ENCODE measurements at regions not wholly inside any gene's neighbourhood (a gene's known extent, or its start where the extent isn't known, plus 50 kb on each side); places are given as distances from the start of the nearest gene placed in this dataset.
"Not testable (repeated sequence)": the region's sequence is repeated elsewhere in the genome, so short reads cannot be mapped to it uniquely, and the experiment has no call there.

DNA sequence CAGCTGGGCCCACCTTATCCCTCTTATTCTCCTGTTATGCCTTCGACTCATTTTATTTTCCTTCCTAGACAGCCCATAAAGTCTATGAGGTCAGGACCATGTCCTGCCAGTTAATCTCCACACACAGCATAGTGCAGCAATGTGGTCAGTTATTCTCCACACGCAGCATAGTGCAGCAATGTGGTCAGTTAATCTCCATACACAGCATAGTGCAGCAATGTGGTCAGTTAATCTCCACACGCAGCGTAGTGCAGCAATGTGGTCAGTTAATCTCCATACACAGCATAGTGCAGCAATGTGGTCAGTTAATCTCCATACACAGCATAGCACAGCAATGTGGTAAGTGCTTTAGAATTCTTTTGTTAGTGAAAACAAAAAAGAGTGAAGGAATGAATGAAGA is 77.8 kb downstream of the TEX36 start:
- Mint-ChIP-seq H3K4me3 (no peak overlapping the region), H3K4me1 (no peaks in the 10 kb centered on the region), H3K27ac (no peak overlapping the region), H3K27me3 (no peaks in the 10 kb centered on the region), H3K9me3 (peaks cover 0 to 3% of the 10 kb centered on the region in 2 donors)
- no peak for DNase-seq
- ATAC-seq = no peak

DNA sequence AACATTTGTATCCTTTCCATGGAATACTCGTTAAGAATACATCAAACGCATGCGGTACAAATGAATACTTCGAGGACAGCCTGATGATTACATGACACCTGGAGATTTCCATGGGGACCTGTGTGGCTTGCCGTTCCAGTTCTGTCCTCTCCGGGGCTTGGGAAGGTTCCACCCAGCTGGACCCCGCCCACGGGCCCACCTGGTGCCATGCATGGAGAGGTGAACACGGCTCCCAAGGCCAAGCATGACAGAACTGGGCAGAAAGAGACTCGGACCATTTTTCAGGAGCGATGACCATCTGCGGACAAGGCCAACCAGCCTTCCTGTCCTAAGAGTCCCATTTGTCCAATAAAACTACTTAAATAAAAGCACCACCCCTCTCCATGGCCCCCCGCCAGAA is 80.1 kb downstream of the TEX36 start:
- Mint-ChIP-seq H3K4me1 (peaks cover 11% of the 10 kb centered on the region), H3K27me3 (no peaks in the 10 kb centered on the region), H3K4me3 (no peak overlapping the region), H3K9me3 (peaks cover 15 to 16% of the 10 kb centered on the region in 2 donors), H3K27ac (no peak overlapping the region)
- no peak for ATAC-seq
- DNase-seq = no peak

- Mint-ChIP-seq H3K27ac (peak overlapping the region in 1 of 2 donors; percentile 46), H3K4me3 (peak overlapping the region in 1 of 2 donors; percentile 28), H3K9me3 (peaks cover 35 to 37% of the 10 kb centered on the region in 2 donors), H3K4me1 (peaks cover 11% of the 10 kb centered on the region), H3K27me3 (peaks cover 6% of the 10 kb centered on the region)
- ATAC-seq = peak; percentile 48
- no peak for DNase-seq
These were observed 83.8 kb downstream of the TEX36 start for GRCh38 chr10:125599194-125599593.

- ATAC-seq (no peak), DNase-seq (no peak)
- no peak overlapping the region for H3K4me3 Mint-ChIP-seq
- peaks cover 11% of the 10 kb centered on the region for H3K4me1 Mint-ChIP-seq
- H3K27ac Mint-ChIP-seq = no peak overlapping the region
- H3K27me3 Mint-ChIP-seq = peaks cover 6% of the 10 kb centered on the region
- H3K9me3 Mint-ChIP-seq = peaks cover 35 to 37% of the 10 kb centered on the region in 2 donors
These were observed 87.1 kb downstream of the TEX36 start for GRCh38 chr10:125595911-125596310.

DNA sequence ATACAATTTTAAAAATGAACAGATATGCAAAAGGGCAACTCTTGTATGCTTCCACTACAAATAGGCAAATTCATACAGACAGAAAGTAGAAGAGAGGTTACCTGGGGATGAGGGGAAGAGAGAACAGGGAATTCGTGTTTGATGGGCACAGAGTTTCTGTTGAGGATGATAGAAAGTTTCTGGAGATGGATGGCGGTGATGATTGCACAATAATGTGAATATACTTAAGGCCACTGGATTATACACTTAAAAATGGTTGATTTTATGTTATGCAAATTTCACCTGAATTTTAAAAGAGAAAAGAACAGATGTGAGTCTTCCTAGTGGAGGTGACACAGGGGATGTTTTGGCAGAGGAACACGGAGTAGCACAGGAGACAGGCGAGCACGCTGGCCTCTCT is 89.3 kb downstream of the TEX36 start:
- Mint-ChIP-seq H3K4me3 (no peak overlapping the region), H3K9me3 (peaks cover 22 to 25% of the 10 kb centered on the region in 2 donors), H3K27me3 (peaks cover 7% of the 10 kb centered on the region), H3K4me1 (no peaks in the 10 kb centered on the region), H3K27ac (no peak overlapping the region)
- no peak for ATAC-seq
- DNase-seq = no peak

DNA sequence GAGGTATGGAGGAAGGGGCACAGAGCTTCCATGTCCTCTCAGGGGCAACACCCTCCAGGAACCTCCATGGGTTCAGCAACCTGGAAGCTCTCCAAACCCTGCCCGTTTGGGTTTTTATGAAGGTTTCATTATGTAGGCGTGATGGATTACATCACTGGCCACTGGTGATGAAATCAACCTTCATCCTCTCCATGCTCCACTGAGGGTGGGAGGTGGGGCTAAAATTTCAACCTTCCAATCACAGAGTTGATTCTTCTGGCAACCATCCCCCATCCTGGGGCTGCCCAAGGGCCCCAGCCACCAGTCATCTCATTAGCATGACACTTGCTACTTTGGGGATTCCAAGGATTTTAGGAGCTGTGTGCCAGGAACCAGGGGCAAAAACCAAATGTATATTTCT is 90.1 kb downstream of the TEX36 start:
- DNase-seq = no peak
- ATAC-seq = no peak
- H3K27me3 Mint-ChIP-seq = peaks cover 14% of the 10 kb centered on the region
- H3K4me3 Mint-ChIP-seq = no peak overlapping the region
- peaks cover 22 to 29% of the 10 kb centered on the region in 2 donors for H3K9me3 Mint-ChIP-seq
- no peak overlapping the region for H3K27ac Mint-ChIP-seq
- no peaks in the 10 kb centered on the region for H3K4me1 Mint-ChIP-seq

DNA sequence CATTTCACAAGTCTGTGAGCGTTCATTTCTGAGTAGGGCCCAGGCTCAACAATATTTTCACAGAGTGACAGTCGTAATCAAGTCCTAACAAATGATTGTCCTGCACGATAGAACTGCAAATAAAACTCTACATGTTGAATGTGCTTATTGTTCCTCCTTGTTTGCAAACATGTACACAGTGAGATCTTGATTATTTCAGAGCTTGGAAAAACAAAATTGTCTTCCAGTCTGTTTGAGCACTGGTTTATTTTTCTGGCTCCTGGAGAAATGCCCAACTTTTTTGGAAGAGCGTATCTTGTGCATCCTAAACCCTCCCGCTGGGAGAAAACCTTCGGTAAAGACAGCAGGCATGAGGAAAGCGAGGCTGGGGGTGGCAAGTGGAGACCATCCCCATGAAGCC is 91.1 kb downstream of the TEX36 start:
- no peaks in the 10 kb centered on the region for H3K4me1 Mint-ChIP-seq
- peaks cover 19 to 24% of the 10 kb centered on the region in 2 donors for H3K9me3 Mint-ChIP-seq
- no peak overlapping the region for H3K27ac Mint-ChIP-seq
- no peak for ATAC-seq
- DNase-seq = no peak
- peaks cover 14% of the 10 kb centered on the region for H3K27me3 Mint-ChIP-seq
- no peak overlapping the region for H3K4me3 Mint-ChIP-seq

- ATAC-seq, H3K4me3 Mint-ChIP-seq, H3K9me3 Mint-ChIP-seq, H3K27ac Mint-ChIP-seq, DNase-seq, H3K4me1 Mint-ChIP-seq: not testable (repeated sequence)
- peaks cover 17% of the 10 kb centered on the region for H3K27me3 Mint-ChIP-seq
These were observed 94.2 kb downstream of the TEX36 start for GRCh38 chr10:125588738-125589137.

- Mint-ChIP-seq H3K4me3 (no peak overlapping the region), H3K4me1 (no peaks in the 10 kb centered on the region), H3K27me3 (peaks cover 17% of the 10 kb centered on the region), H3K9me3 (peaks cover 4 to 22% of the 10 kb centered on the region in 2 donors), H3K27ac (no peak overlapping the region)
- DNase-seq = no peak
- ATAC-seq = no peak
These were observed 98.0 kb downstream of the TEX36 start for GRCh38 chr10:125584954-125585353.

DNA sequence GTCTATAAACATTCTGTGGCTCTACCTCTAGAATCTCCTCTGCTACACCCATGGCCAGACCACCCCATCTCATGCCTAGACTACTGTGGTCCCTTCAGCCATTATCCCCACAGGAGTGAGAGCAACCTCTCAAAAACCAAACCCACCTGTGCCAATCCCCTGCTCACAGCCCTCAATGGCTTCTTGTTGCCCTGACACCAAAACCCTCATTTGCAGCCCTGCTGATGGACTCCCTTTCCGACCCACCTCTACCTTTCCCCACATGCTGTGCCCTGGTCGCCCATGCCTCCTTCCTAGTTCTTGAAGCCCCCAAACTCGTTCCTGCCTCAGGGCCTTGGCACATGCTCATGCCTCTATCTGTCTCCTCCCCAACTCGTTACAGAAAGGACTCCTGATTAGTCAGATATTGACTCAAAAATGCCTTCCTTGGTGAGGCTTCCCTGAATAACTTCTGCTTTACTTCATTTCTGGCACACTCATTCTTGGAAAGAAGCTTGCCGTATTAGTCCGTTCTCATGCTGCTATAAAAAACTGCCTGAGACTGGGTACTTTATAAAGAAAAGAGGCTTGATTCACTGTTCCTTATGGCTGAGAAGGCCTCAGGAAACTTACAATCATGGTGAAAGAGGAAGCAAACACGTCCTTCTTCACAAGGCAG is 104.2 kb downstream of the TEX36 start:
- Mint-ChIP-seq H3K4me1 (no peaks in the 10 kb centered on the region), H3K4me3 (no peak overlapping the region), H3K9me3 (peaks cover 6 to 29% of the 10 kb centered on the region in 2 donors), H3K27ac (no peak overlapping the region), H3K27me3 (peaks cover 13% of the 10 kb centered on the region)
- no peak for DNase-seq
- ATAC-seq = no peak

DNA sequence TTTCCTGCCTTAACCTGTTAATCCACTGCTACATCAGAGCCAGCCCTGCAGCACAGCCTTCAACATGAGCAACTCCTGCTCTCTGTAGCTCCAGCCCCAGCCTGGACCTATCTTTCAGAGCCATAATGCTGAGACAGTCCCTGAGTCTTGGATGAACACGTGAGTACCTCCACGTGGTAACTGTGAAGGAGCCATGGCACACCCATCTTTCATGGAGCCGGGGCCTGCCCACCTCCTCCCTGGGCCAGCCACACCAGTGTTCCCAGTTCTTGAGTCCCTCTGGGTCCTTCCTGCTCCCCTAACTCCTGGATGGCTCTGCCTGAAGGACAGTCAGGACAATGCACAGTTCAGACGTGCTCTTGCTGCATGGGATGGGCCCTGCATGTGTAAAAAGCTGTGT is 107.1 kb downstream of the TEX36 start:
- no peak for DNase-seq
- Mint-ChIP-seq H3K9me3 (peaks cover 6 to 20% of the 10 kb centered on the region in 2 donors), H3K27me3 (peaks cover 18% of the 10 kb centered on the region), H3K4me3 (no peak overlapping the region), H3K4me1 (no peaks in the 10 kb centered on the region), H3K27ac (no peak overlapping the region)
- no peak for ATAC-seq

GRCh38 chr10:125568156-125568555 is 114.8 kb downstream of the TEX36 start:
- Mint-ChIP-seq H3K9me3 (peaks cover 0 to 13% of the 10 kb centered on the region in 2 donors), H3K4me1 (no peaks in the 10 kb centered on the region), H3K27ac (no peak overlapping the region), H3K27me3 (peaks cover 27% of the 10 kb centered on the region), H3K4me3 (no peak overlapping the region)
- no peak for ATAC-seq
- DNase-seq = no peak

- peaks cover 27% of the 10 kb centered on the region for H3K27me3 Mint-ChIP-seq
- H3K4me1 Mint-ChIP-seq = no peaks in the 10 kb centered on the region
- DNase-seq = no peak
- ATAC-seq = no peak
- peaks cover 0 to 13% of the 10 kb centered on the region in 2 donors for H3K9me3 Mint-ChIP-seq
- no peak overlapping the region for H3K4me3 Mint-ChIP-seq
- no peak overlapping the region for H3K27ac Mint-ChIP-seq
These were observed 115.4 kb downstream of the TEX36 start for GRCh38 chr10:125567529-125567928.

DNA sequence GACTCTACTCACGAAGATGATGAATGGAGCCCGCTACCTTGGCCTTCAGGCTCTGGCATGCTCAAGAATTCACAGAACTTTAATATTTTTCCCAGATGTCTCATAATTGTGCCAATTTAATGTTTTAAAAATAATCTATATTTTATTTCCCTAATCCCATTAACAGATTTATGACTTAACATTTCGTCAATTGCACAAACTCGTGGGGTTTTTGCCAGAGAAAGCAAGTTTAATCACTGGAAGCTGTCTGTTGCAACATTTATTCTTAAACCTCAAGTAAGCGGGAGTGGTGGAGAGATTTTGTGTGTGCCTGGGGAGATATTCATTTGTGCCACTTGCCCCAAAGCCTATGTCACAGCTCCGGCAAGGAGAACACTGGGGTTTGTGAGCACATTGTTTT is 117.9 kb downstream of the TEX36 start:
- no peak overlapping the region for H3K4me3 Mint-ChIP-seq
- H3K4me1 Mint-ChIP-seq = no peaks in the 10 kb centered on the region
- no peak for DNase-seq
- ATAC-seq = no peak
- peaks cover 0 to 13% of the 10 kb centered on the region in 2 donors for H3K9me3 Mint-ChIP-seq
- H3K27me3 Mint-ChIP-seq = peaks cover 33% of the 10 kb centered on the region
- H3K27ac Mint-ChIP-seq = peak overlapping the region in 1 of 2 donors; percentile 4

DNA sequence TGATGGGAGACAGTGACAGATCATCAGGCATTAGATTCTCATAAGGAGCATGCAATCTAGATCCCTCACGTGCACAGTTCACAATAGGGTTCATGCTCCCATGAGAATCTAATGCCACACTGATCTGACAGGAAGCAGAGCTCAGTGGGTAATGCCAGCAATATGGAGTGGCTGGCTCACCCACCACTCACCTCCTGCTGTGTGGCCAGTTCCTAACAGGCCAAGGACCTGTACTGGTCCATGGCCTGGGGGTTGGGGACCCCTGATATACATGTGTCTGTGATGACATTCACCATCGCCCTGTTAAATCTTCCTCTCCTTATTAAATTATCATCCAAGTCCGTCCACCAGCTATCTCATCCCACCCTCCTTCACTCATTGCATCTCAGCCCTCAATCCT is 118.4 kb downstream of the TEX36 start:
- no peak overlapping the region for H3K4me3 Mint-ChIP-seq
- ATAC-seq (no peak), DNase-seq (no peak)
- peaks cover 34% of the 10 kb centered on the region for H3K27me3 Mint-ChIP-seq
- no peak overlapping the region for H3K27ac Mint-ChIP-seq
- H3K4me1 Mint-ChIP-seq = no peaks in the 10 kb centered on the region
- peaks cover 0 to 13% of the 10 kb centered on the region in 2 donors for H3K9me3 Mint-ChIP-seq

GRCh38 chr10:125562737-125563136 is 120.2 kb downstream of the TEX36 start:
- DNase-seq (no peak), ATAC-seq (no peak)
- peaks cover 0 to 4% of the 10 kb centered on the region in 2 donors for H3K9me3 Mint-ChIP-seq
- peaks cover 32% of the 10 kb centered on the region for H3K27me3 Mint-ChIP-seq
- H3K4me1 Mint-ChIP-seq = no peaks in the 10 kb centered on the region
- H3K27ac Mint-ChIP-seq = no peak overlapping the region
- H3K4me3 Mint-ChIP-seq = no peak overlapping the region

DNA sequence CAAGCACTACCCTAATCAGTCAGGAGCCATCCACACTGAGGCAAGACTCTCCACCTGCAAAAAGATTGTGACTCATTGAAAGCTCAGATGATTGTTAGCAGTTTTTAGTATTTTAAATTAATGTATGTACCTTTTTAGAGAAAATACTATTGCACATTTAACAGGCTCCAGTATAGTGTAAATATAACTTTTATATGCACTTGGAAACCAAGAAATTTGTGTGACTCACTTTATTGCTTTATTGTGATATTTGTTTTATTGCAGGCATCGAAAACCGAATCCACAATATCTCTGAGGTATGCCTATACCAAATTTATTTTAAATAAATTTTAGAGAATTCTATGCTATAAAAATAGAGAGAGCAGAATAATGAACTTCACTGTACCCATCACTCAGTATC is 122.0 kb downstream of the TEX36 start:
- Mint-ChIP-seq H3K27ac (no peak overlapping the region), H3K4me3 (no peak overlapping the region), H3K4me1 (no peaks in the 10 kb centered on the region), H3K9me3 (no peaks in the 10 kb centered on the region), H3K27me3 (peaks cover 23% of the 10 kb centered on the region)
- no peak for ATAC-seq
- no peak for DNase-seq

Measured in stimulated activated naive CD8-positive, alpha-beta T cell treated with anti-CD3 and anti-CD28 coated beads, Interleukin-15, amount 100 ng/mL, for 72 hours (primary cell).